ENCODE measurements at regions not wholly inside any gene's neighbourhood (a gene's known extent, or its start where the extent isn't known, plus 50 kb on each side); places are given as distances from the start of the nearest gene placed in this dataset. TPM values are rescaled to one million over a fixed set of nuclear protein-coding genes. Genes with fewer than 3 reads are reported as not detected.

- Histone ChIP-seq H3K27me3 (ENCODE audit: insufficient read depth, low read length) (no peaks in the 10 kb centered on the region), H3K27ac (ENCODE audit: low read depth, low read length) (no peak overlapping the region), H3K4me2 (ENCODE audit: insufficient read depth, low read length) (no peak overlapping the region), H3K79me2 (ENCODE audit: insufficient read depth, low read length) (no peaks in the 10 kb centered on the region), H2AFZ (ENCODE audit: low read length) (no peak overlapping the region), H3K9me3 (ENCODE audit: low read depth, low read length) (no peaks in the 10 kb centered on the region), H3K36me3 (ENCODE audit: insufficient read depth, low read length) (no peaks in the 10 kb centered on the region), H3K4me3 (ENCODE audit: insufficient read depth, low read length) (no peak overlapping the region), H3K4me1 (ENCODE audit: insufficient read depth, low read length) (no peaks in the 10 kb centered on the region), H4K20me1 (ENCODE audit: insufficient read depth, low read length) (no peaks in the 10 kb centered on the region)
- TF ChIP-seq CTCF (IDR thresholded peaks at IDR 0.05; ENCODE audit: extremely low read depth, low read depth, low read length): no peak
- DNase-seq (ENCODE audit: insufficient read length, low spot score, missing footprints): peak; percentile 55
Observed at GRCh38 chr2:129929321-129930290, 49.9 kb upstream of the RAB6C start.

Small RNAs in the stretch of these regions (small RNA-seq; reads per million reads assigned to genes)
- not detected for gene RNA5SP103
